ENCODE measurements at regions not wholly inside any gene's neighbourhood (a gene's known extent, or its start where the extent isn't known, plus 50 kb on each side); places are given as distances from the start of the nearest gene placed in this dataset.

GRCh38 chr1:82268826-82269225 is 468.1 kb downstream of the ADGRL2 start:
- TF ChIP-seq CTCF (IDR thresholded peaks at IDR 0.05) (no peak), POLR2A (IDR thresholded peaks at IDR 0.05) (no peak)
